Kidney (tissue), 13 donors: ENCODE measurements at regions not wholly inside any gene's neighbourhood (a gene's known extent, or its start where the extent isn't known, plus 50 kb on each side); places are given as distances from the start of the nearest gene placed in this dataset.

Experiments
- DNase-seq, 5 donors: peaks; one replicate each; pipeline ENCODE4 v3.0.0-alpha.2; 2013 to 2020
- FAIRE-seq: peaks from 2 replicates; lab custom pipeline; 2012; peaks lifted over from hg19 to GRCh38; lab: Jason Lieb, UNC
- H3K27ac ChIP-seq, 2 donors: one replicate each; pipeline ENCODE4 v1.7.0; 2013; ENCODE audit warnings: low read depth in 2 of 2, low read length in 2 of 2, inconsistent platforms in 1 of 2
- H3K27me3 ChIP-seq: one replicate; pipeline ENCODE4 v1.7.1; 2013; ENCODE audit warnings: low read length, inconsistent platforms; ENCODE audit not compliant: control insufficient read depth, insufficient read depth
- H3K36me3 ChIP-seq, 3 donors: one replicate each; pipeline versions ENCODE4 v1.7.0 to v1.7.1; 2013; ENCODE audit warnings: low read length in 3 of 3, control low read depth in 1 of 3, inconsistent platforms in 1 of 3; ENCODE audit not compliant: insufficient read depth in 3 of 3, control insufficient read depth in 2 of 3
- H3K4me1 ChIP-seq, 3 donors: one replicate each; pipeline versions ENCODE4 v1.7.0 to v1.7.1; 2013; ENCODE audit warnings: low read length in 3 of 3, inconsistent platforms in 1 of 3, low read depth in 1 of 3; ENCODE audit not compliant: control insufficient read depth in 2 of 3, insufficient read depth in 2 of 3
- H3K4me3 ChIP-seq, 3 donors: one replicate each; pipeline versions ENCODE4 v1.7.0 to v1.8.1; 2013; ENCODE audit warnings: low read length in 3 of 3, control low read depth in 1 of 3, inconsistent platforms in 1 of 3
- H3K9ac ChIP-seq, 3 donors: one replicate each; pipeline versions ENCODE4 v1.7.0 to v1.7.1; 2013; ENCODE audit warnings: low read length in 3 of 3, control low read depth in 1 of 3, inconsistent platforms in 1 of 3
- H3K9me3 ChIP-seq, 3 donors: one replicate each; pipeline versions ENCODE4 v1.7.0 to v1.7.1; 2013; ENCODE audit warnings: low read length in 3 of 3, control low read depth in 1 of 3, inconsistent platforms in 1 of 3; ENCODE audit not compliant: control insufficient read depth in 2 of 3, insufficient read depth in 1 of 3
- CTCF ChIP-seq: IDR thresholded peaks from 3 replicates; pipeline ENCODE4 v1.5.1; 2012; ENCODE audit warnings: mild to moderate bottlenecking, moderate library complexity, borderline replicate concordance; ENCODE audit not compliant: insufficient read depth; ENCODE audit errors: extremely low read depth
- intact Hi-C: fragments of 100-400 bp; cut with DNase I; formaldehyde crosslinking; loops from one replicate; pipeline ENCODE4 v1.11.1; 2022
- donor health status: control.
- donor health status: control.
- donor health status: control.
- donor health status: control.
- donor health status: control.
- donor health status: DM: yes; HTN: yes; CAD: no.
- donor health status: Normal renal cell carcinoma (clear cell type).

GRCh38 chr16:85321509-85322271 lies 209.4 kb upstream of the CIBAR2 start:
- H3K27ac ChIP-seq = peak overlapping the region; percentile 83 to 86
- peaks cover 0 to 17% (median 14%) of the 10 kb centered on the region in 3 donors for H3K4me1 ChIP-seq
- H3K36me3 ChIP-seq = no peaks in the 10 kb centered on the region
- DNase-seq = peak in 3 of 5 donors; percentile 31 to 99 (median 74)
- peak; percentile 72 for FAIRE-seq
- intact Hi-C loops = no loop called here
- TF ChIP-seq CTCF = no peak
- no peak overlapping the region for H3K4me3 ChIP-seq
- no peaks in the 10 kb centered on the region for H3K27me3 ChIP-seq
- peak overlapping the region in 1 of 3 donors; percentile 12 for H3K9ac ChIP-seq
- no peaks in the 10 kb centered on the region for H3K9me3 ChIP-seq

- no peak overlapping the region for H3K9ac ChIP-seq
- intact Hi-C loops = no loop called here
- no peak for TF ChIP-seq CTCF
- no peaks in the 10 kb centered on the region for H3K9me3 ChIP-seq
- no peak for DNase-seq
- FAIRE-seq = no peak
- no peaks in the 10 kb centered on the region for H3K36me3 ChIP-seq
- peaks cover 0 to 21% (median 14%) of the 10 kb centered on the region in 3 donors for H3K4me1 ChIP-seq
- no peak overlapping the region for H3K4me3 ChIP-seq
- peak overlapping the region in 1 of 2 donors; percentile 86 for H3K27ac ChIP-seq
- no peaks in the 10 kb centered on the region for H3K27me3 ChIP-seq
These were observed 211.1 kb upstream of the CIBAR2 start for GRCh38 chr16:85323230-85323960.

GRCh38 chr16:85323961-85324253 lies 211.6 kb upstream of the CIBAR2 start:
- FAIRE-seq (no peak), DNase-seq (no peak)
- H3K4me1 ChIP-seq = peaks cover 0 to 22% (median 14%) of the 10 kb centered on the region in 3 donors
- H3K9ac ChIP-seq = no peak overlapping the region
- H3K27ac ChIP-seq = no peak overlapping the region
- no peaks in the 10 kb centered on the region for H3K27me3 ChIP-seq
- no peaks in the 10 kb centered on the region for H3K36me3 ChIP-seq
- H3K9me3 ChIP-seq = no peaks in the 10 kb centered on the region
- no peak for TF ChIP-seq CTCF
- no peak overlapping the region for H3K4me3 ChIP-seq
- intact Hi-C loops = no loop called here
